ENCODE measurements at regions not wholly inside any gene's neighbourhood (a gene's known extent, or its start where the extent isn't known, plus 50 kb on each side); places are given as distances from the start of the nearest gene placed in this dataset.

GRCh38 chr2:59575191-59575590, 978.3 kb downstream of the BCL11A start:
- intact Hi-C loops (cut with micrococcal nuclease; ENCODE audit: unreplicated experiment) (no loop called here), in situ Hi-C loops (cut with MboI) (no loop called here)
- ChIA-PET POLR2A (no interaction called here), CTCF (no interaction called here), RAD21 (ENCODE audit: unreplicated experiment) (no interaction called here), SMC1A (ENCODE audit: uncharacterized antibody, unreplicated experiment) (interaction anchor here (0.6 to 1.2 kb wide), 2 partner anchors 14 to 154 kb away, joined by 3 to 4 read pairs; no protein-coding TSS in a partner anchor)
- H3K9ac ChIP-seq (ENCODE audit: control insufficient read depth, insufficient read depth, low read length), result no peak overlapping the region
- FAIRE-seq (no peak), DNase-seq (ENCODE audit: low read depth, low spot score) (no peak), ATAC-seq (no peak)
- WGBS (ENCODE audit: insufficient coverage, insufficient replicate concordance, low lambda C conversion rate, missing lambda C conversion rate), result 0% methylated on average over 1 of the region's 1 CpG
- no peaks in the 10 kb centered on the region for H3K79me2 ChIP-seq (ENCODE audit: control insufficient read depth, insufficient read depth, low read length)
- H3K4me1 ChIP-seq (ENCODE audit: control insufficient read depth, insufficient read depth, low read length), result no peaks in the 10 kb centered on the region
- H3K9me3 ChIP-seq (replicated peaks; ENCODE audit: control insufficient read depth, insufficient read depth, low read length), result no peaks in the 10 kb centered on the region
- no peak for TF ChIP-seq SMARCA5 (IDR thresholded peaks at IDR 0.05)
- H4K20me1 ChIP-seq (ENCODE audit: control insufficient read depth, insufficient read depth), result no peaks in the 10 kb centered on the region
- H3K4me2 ChIP-seq (ENCODE audit: control insufficient read depth, insufficient read depth), result no peak overlapping the region
- BruUV-seq (replicated peaks), result no TSS peak
- no peak overlapping the region for H3K4me3 ChIP-seq
- no peaks in the 10 kb centered on the region for H3K36me3 ChIP-seq (ENCODE audit: control insufficient read depth in 2 of 2, insufficient read depth in 2 of 2, low read length in 1 of 2)
- H3K27ac ChIP-seq (ENCODE audit: control insufficient read depth, insufficient read depth), result no peak overlapping the region
- H3K27me3 ChIP-seq (replicated peaks in 1 of 2; ENCODE audit: control insufficient read depth in 2 of 2, insufficient read depth in 2 of 2, low read length in 1 of 2), result no peaks in the 10 kb centered on the region
- no peak overlapping the region for H2AFZ ChIP-seq (ENCODE audit: control insufficient read depth, low read depth, low read length)

GRCh38 chr2:59572227-59572626, 981.2 kb downstream of the BCL11A start:
- H3K9ac ChIP-seq (ENCODE audit: control insufficient read depth, insufficient read depth, low read length), result no peak overlapping the region
- BruUV-seq (replicated peaks), result no TSS peak
- no peak for DNase-seq (ENCODE audit: low read depth, low spot score)
- no peak for FAIRE-seq
- H3K9me3 ChIP-seq (replicated peaks; ENCODE audit: control insufficient read depth, insufficient read depth, low read length), result no peaks in the 10 kb centered on the region
- TF ChIP-seq MLLT1 (IDR thresholded peaks at IDR 0.05) (no peak), LARP7 (IDR thresholded peaks at IDR 0.05) (no peak), ELK1 (IDR thresholded peaks at IDR 0.05; ENCODE audit: low read depth, low read length) (no peak), JUNB (IDR thresholded peaks at IDR 0.05) (no peak), USF1 (IDR thresholded peaks at IDR 0.05; ENCODE audit: borderline replicate concordance, extremely low read length, insufficient read depth, low read depth, low read length) (no peak), NFIC (IDR thresholded peaks at IDR 0.05; ENCODE audit: low read depth, low read length) (no peak), ASH2L (IDR thresholded peaks at IDR 0.05; ENCODE audit: borderline replicate concordance, low read depth) (no peak), STAT3 (IDR thresholded peaks at IDR 0.05; ENCODE audit: low read depth, low read length) (no peak), DPF2 (IDR thresholded peaks at IDR 0.05) (no peak), PAX8 (IDR thresholded peaks at IDR 0.05) (no peak)
- RAD21 ChIA-PET (ENCODE audit: unreplicated experiment), result no interaction called here
- no peak overlapping the region for H2AFZ ChIP-seq (ENCODE audit: control insufficient read depth, low read depth, low read length)
- ATAC-seq, result no peak
- H3K36me3 ChIP-seq (ENCODE audit: control insufficient read depth in 2 of 2, insufficient read depth in 2 of 2, low read length in 1 of 2), result no peaks in the 10 kb centered on the region
- POLR2A ChIA-PET, result no interaction called here
- no peak overlapping the region for H3K4me3 ChIP-seq
- no peaks in the 10 kb centered on the region for H3K79me2 ChIP-seq (ENCODE audit: control insufficient read depth, insufficient read depth, low read length)
- no peak overlapping the region for H3K27ac ChIP-seq (ENCODE audit: control insufficient read depth, insufficient read depth)
- in situ Hi-C loops (cut with MboI) (no loop called here), intact Hi-C loops (cut with micrococcal nuclease; ENCODE audit: unreplicated experiment) (no loop called here)
- CTCF ChIA-PET, result no interaction called here
- SMC1A ChIA-PET (ENCODE audit: uncharacterized antibody, unreplicated experiment), result no interaction called here
- H4K20me1 ChIP-seq (ENCODE audit: control insufficient read depth, insufficient read depth), result no peaks in the 10 kb centered on the region
- no peaks in the 10 kb centered on the region for H3K27me3 ChIP-seq (replicated peaks in 1 of 2; ENCODE audit: control insufficient read depth in 2 of 2, insufficient read depth in 2 of 2, low read length in 1 of 2)
- 69% methylated on average over 4 of the region's 4 CpGs for WGBS (ENCODE audit: insufficient coverage, insufficient replicate concordance, low lambda C conversion rate, missing lambda C conversion rate)
- no peak overlapping the region for H3K4me2 ChIP-seq (ENCODE audit: control insufficient read depth, insufficient read depth)
- H3K4me1 ChIP-seq (ENCODE audit: control insufficient read depth, insufficient read depth, low read length), result no peaks in the 10 kb centered on the region

Measured in GM12878 (cell line).